SK-N-SH (cell line): ENCODE measurements at regions not wholly inside any gene's neighbourhood (a gene's known extent, or its start where the extent isn't known, plus 50 kb on each side); places are given as distances from the start of the nearest gene placed in this dataset.

Experiments
- MXI1 ChIP-seq: IDR thresholded peaks from 2 replicates; pipeline ENCODE4 v1.6.1; 2012; ENCODE audit warnings: mild to moderate bottlenecking, low read depth, low read length, improper control_type of control experiment
- TF ChIP-seq, protein P1 (sequence below): fragments of 150-350 bp; IDR thresholded peaks from 2 replicates; pipeline ENCODE4 v1.6.1; 2016; ENCODE audit warnings: mild to moderate bottlenecking, low read depth, low read length

DNA sequence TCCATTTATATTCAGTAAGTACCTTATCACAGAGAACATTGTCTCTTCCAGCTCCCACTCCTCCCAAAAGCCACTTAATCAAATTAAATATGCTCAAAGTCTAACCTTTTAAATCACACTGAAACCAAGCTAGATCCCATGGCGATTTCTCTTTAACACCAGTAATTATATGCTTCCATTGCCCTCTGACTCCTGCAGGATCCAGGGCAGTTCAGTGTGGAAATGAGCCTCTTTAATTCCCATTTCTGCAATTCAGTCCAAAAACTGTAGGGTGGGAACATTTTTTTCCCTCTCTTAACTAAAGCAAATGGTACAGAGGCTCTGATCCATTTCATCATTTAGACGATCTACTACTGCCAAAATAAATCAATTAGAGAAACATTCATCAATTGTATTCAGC, 872.3 kb upstream of the PHF14 start:
- TF ChIP-seq, protein P1, sequence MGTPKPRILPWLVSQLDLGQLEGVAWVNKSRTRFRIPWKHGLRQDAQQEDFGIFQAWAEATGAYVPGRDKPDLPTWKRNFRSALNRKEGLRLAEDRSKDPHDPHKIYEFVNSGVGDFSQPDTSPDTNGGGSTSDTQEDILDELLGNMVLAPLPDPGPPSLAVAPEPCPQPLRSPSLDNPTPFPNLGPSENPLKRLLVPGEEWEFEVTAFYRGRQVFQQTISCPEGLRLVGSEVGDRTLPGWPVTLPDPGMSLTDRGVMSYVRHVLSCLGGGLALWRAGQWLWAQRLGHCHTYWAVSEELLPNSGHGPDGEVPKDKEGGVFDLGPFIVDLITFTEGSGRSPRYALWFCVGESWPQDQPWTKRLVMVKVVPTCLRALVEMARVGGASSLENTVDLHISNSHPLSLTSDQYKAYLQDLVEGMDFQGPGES: no peak
- no peak for TF ChIP-seq MXI1
